GM12878 (cell line): ENCODE measurements at regions not wholly inside any gene's neighbourhood (a gene's known extent, or its start where the extent isn't known, plus 50 kb on each side); places are given as distances from the start of the nearest gene placed in this dataset.

Source experiments
- ATAC-seq: fragments of 200-7000 bp; cut with Tn5 transposase; 3 replicates; pipeline ENCODE4 v1.9.1; 2020; ENCODE audit warnings: mild to moderate bottlenecking, moderate library complexity
- BruUV-seq: library from RNA; stranded (reverse); fragments of 400-500 nt; replicated peaks from 2 replicates; lab custom pipeline; 2021; lab: Mats Ljungman, UMichigan
- CTCF ChIA-PET: fragments of 300-600 bp; sonication (Branson Sonifier 250); formaldehyde crosslinking; extraction: SDS; loops from one replicate; lab custom pipeline; 2021; ENCODE audit warnings: inconsistent platforms; lab: Yijun Ruan, JAX
- POLR2A ChIA-PET: fragments of 350-600 bp; formaldehyde crosslinking; extraction: SDS; loops from one replicate; lab custom pipeline; 2021; ENCODE audit warnings: inconsistent platforms; lab: Charles Lee
- RAD21 ChIA-PET: fragments of 300-600 bp; sonication (Branson Sonifier 250); formaldehyde crosslinking; loops from one replicate; lab custom pipeline; 2023; ENCODE audit warnings: antibody characterized with exemption; ENCODE audit not compliant: unreplicated experiment; lab: Charles Lee
- SMC1A ChIA-PET: fragments of 300-600 bp; sonication (Branson Sonifier 250); formaldehyde crosslinking; loops from one replicate; lab custom pipeline; 2023; ENCODE audit not compliant: unreplicated experiment, uncharacterized antibody; lab: Charles Lee
- DNase-seq: peaks from one replicate; pipeline ENCODE4 v3.0.0-alpha.2; 2011; ENCODE audit warnings: low read depth, low spot score
- FAIRE-seq: peaks from 3 replicates; lab custom pipeline; 2011; peaks lifted over from hg19 to GRCh38; lab: Jason Lieb, UNC
- H2AFZ ChIP-seq: 2 replicates; pipeline ENCODE4 v1.6.0; 2011; ENCODE audit warnings: low read depth, low read length, control low read depth; ENCODE audit not compliant: control insufficient read depth
- H3K27ac ChIP-seq: 2 replicates; pipeline ENCODE4 v1.5.1; 2011; ENCODE audit warnings: control low read depth; ENCODE audit not compliant: control insufficient read depth, insufficient read depth
- H3K27me3 ChIP-seq, 2 experiments: replicated peaks in 1 of 2; 2 replicates each; pipeline versions ENCODE4 v1.6.0 to v1.6.1; 2011; ENCODE audit warnings: low read length in 1 of 2; ENCODE audit not compliant: control insufficient read depth in 2 of 2, insufficient read depth in 2 of 2
- H3K36me3 ChIP-seq, 2 experiments: 2 replicates each; pipeline ENCODE4 v1.5.1; 2011; ENCODE audit warnings: low read length in 1 of 2; ENCODE audit not compliant: control insufficient read depth in 2 of 2, insufficient read depth in 2 of 2
- H3K4me1 ChIP-seq: 2 replicates; pipeline ENCODE4 v1.6.1; 2011; ENCODE audit warnings: mild to moderate bottlenecking, low read length, moderate library complexity, mixed read lengths; ENCODE audit not compliant: control insufficient read depth, insufficient read depth
- H3K4me2 ChIP-seq: 2 replicates; pipeline ENCODE4 v1.6.0; 2011; ENCODE audit warnings: control low read depth; ENCODE audit not compliant: control insufficient read depth, insufficient read depth
- H3K4me3 ChIP-seq: fragments of 200-600 bp; sonication (generic); 2 replicates; pipeline ENCODE4 v1.5.1; 2016
- H3K79me2 ChIP-seq: 2 replicates; pipeline ENCODE4 v1.6.0; 2011; ENCODE audit warnings: low read length; ENCODE audit not compliant: control insufficient read depth, insufficient read depth
- H3K9ac ChIP-seq: 2 replicates; pipeline ENCODE4 v1.8.0; 2011; ENCODE audit warnings: low read length, control low read depth, mixed read lengths; ENCODE audit not compliant: control insufficient read depth, insufficient read depth
- H3K9me3 ChIP-seq: replicated peaks from 3 replicates; pipeline ENCODE4 v1.5.1; 2011; ENCODE audit warnings: mild to moderate bottlenecking, low read length; ENCODE audit not compliant: control insufficient read depth, insufficient read depth
- H4K20me1 ChIP-seq: 2 replicates; pipeline ENCODE4 v1.6.0; 2011; ENCODE audit not compliant: control insufficient read depth, insufficient read depth
- ATF7 ChIP-seq: fragments of 450-650 bp; IDR thresholded peaks from 2 replicates; pipeline ENCODE4 v1.6.1; 2016; ENCODE audit warnings: low read depth, mild to moderate bottlenecking
- BACH1 ChIP-seq: fragments of 450-650 bp; IDR thresholded peaks from 2 replicates; pipeline ENCODE4 v1.6.1; 2017; ENCODE audit warnings: mild to moderate bottlenecking, borderline replicate concordance
- BHLHE40 ChIP-seq, 2 experiments: fragments of 450-650 bp in 1 of 2; IDR thresholded peaks; 2 replicates each; pipeline ENCODE4 v1.6.1; 2011 to 2017; ENCODE audit warnings: low read depth in 2 of 2, borderline replicate concordance in 1 of 2, improper control_type of control experiment in 1 of 2, low read length in 1 of 2, mild to moderate bottlenecking in 1 of 2
- CHD2 ChIP-seq: IDR thresholded peaks from 2 replicates; pipeline ENCODE4 v1.6.1; 2011; ENCODE audit warnings: low read depth, low read length, improper control_type of control experiment, borderline replicate concordance
- EZH2 ChIP-seq: IDR thresholded peaks from 2 replicates; pipeline ENCODE4 v1.6.1; 2012; ENCODE audit warnings: low read depth, mild to moderate bottlenecking, control low read depth, inconsistent platforms, low read length, borderline replicate concordance; ENCODE audit not compliant: control insufficient read depth
- MEF2B ChIP-seq: fragments of 450-650 bp; IDR thresholded peaks from 2 replicates; pipeline ENCODE4 v1.6.1; 2018; ENCODE audit warnings: mild to moderate bottlenecking, moderate library complexity; ENCODE audit not compliant: partially characterized antibody, poor library complexity, severe bottlenecking
- RAD21 ChIP-seq: IDR thresholded peaks from 2 replicates; pipeline ENCODE4 v1.6.1; 2011; ENCODE audit warnings: mild to moderate bottlenecking, low read depth, low read length, moderate library complexity; ENCODE audit not compliant: insufficient read depth
- SMC3 ChIP-seq: IDR thresholded peaks from 2 replicates; pipeline ENCODE4 v1.6.1; 2011; ENCODE audit warnings: low read length, improper control_type of control experiment, borderline replicate concordance
- SPI1 ChIP-seq: IDR thresholded peaks from 2 replicates; pipeline ENCODE4 v1.6.1; 2011; ENCODE audit warnings: low read depth, mild to moderate bottlenecking, low read length, moderate library complexity, borderline replicate concordance; ENCODE audit not compliant: insufficient read depth
- SUZ12 ChIP-seq: fragments of 200-600 bp; sonication (generic); IDR thresholded peaks from one replicate; pipeline ENCODE4 v1.6.1; 2018; ENCODE audit warnings: antibody characterized with exemption, mild to moderate bottlenecking; ENCODE audit not compliant: unreplicated experiment
- YBX1 ChIP-seq: fragments of 450-650 bp; IDR thresholded peaks from 2 replicates; pipeline ENCODE4 v1.6.1; 2016; ENCODE audit warnings: antibody characterized with exemption
- ZNF217 ChIP-seq: fragments of 450-650 bp; IDR thresholded peaks from 2 replicates; pipeline ENCODE4 v1.6.1; 2017; ENCODE audit warnings: antibody characterized with exemption, mild to moderate bottlenecking
- ZNF274 ChIP-seq: IDR thresholded peaks from one replicate; pipeline ENCODE4 v1.8.0; 2011; ENCODE audit not compliant: insufficient read length, insufficient read depth
- WGBS: methylation state at CpG from one replicate; pipeline ENCODE4 v1.1.6; 2016; ENCODE audit warnings: low lambda C conversion rate; ENCODE audit not compliant: insufficient replicate concordance, insufficient coverage; ENCODE audit errors: missing lambda C conversion rate; 5-methylcytosine and 5-hydroxymethylcytosine counted together
- in situ Hi-C: fragments of 300-500 bp; cut with MboI; formaldehyde crosslinking; loops from 9 replicates; pipeline ENCODE4 v1.14.3; 2018; ENCODE audit warnings: mixed read lengths
- intact Hi-C: fragments of 100-400 bp; cut with micrococcal nuclease; formaldehyde crosslinking; loops from one replicate; pipeline ENCODE4 v1.14.2; 2022; ENCODE audit not compliant: unreplicated experiment
- TF ChIP-seq, protein P1 (sequence below): fragments of 450-650 bp; IDR thresholded peaks from 2 replicates; pipeline ENCODE4 v1.6.1; 2017; ENCODE audit warnings: low read depth, mild to moderate bottlenecking, moderate library complexity
- TF ChIP-seq, protein P2 (sequence below), 3 experiments: IDR thresholded peaks in 2 of 3; conservative IDR thresholded peaks in 1 of 3; 2 replicates each; pipeline ENCODE4 v1.5.1; 2011; ENCODE audit warnings: low read depth in 3 of 3, low read length in 3 of 3, mild to moderate bottlenecking in 3 of 3, control low read depth in 2 of 3, moderate library complexity in 2 of 3, inconsistent platforms in 1 of 3, mixed read lengths in 1 of 3; ENCODE audit not compliant: control insufficient read depth in 2 of 3, insufficient read depth in 1 of 3; ENCODE audit errors: extremely low read depth in 1 of 3
- TF ChIP-seq, protein P3 (sequence below): fragments of 450-650 bp; formaldehyde crosslinking; IDR thresholded peaks from 2 replicates; pipeline ENCODE4 v1.4.0; 2020; ENCODE audit warnings: mild to moderate bottlenecking, moderate library complexity

DNA sequence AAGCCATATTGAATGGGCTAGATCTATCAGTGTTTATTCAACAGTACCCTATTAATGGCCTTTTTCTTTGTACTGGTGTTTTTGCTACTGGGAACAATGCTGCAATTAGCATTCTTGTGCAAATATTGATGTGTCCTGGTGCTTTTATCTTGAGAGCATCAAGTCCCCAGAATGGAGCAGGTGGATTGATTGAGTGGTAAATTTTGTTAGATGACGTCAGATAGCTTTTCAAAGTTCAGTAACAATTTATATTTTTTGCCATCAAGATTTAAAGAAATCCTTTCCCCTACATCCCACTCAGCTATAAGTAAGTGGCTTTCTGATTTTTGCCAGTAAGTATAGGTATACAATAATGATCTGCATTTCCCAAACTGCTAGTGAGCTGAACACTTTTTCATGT lies 63.4 kb upstream of the SYPL1 start (continued):
- TF ChIP-seq, protein P1, sequence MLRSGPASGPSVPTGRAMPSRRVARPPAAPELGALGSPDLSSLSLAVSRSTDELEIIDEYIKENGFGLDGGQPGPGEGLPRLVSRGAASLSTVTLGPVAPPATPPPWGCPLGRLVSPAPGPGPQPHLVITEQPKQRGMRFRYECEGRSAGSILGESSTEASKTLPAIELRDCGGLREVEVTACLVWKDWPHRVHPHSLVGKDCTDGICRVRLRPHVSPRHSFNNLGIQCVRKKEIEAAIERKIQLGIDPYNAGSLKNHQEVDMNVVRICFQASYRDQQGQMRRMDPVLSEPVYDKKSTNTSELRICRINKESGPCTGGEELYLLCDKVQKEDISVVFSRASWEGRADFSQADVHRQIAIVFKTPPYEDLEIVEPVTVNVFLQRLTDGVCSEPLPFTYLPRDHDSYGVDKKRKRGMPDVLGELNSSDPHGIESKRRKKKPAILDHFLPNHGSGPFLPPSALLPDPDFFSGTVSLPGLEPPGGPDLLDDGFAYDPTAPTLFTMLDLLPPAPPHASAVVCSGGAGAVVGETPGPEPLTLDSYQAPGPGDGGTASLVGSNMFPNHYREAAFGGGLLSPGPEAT: no peak
- no peak for TF ChIP-seq RAD21
- TF ChIP-seq MEF2B: no peak
- TF ChIP-seq ZNF274: no peak
- TF ChIP-seq BHLHE40 (IDR thresholded peaks at IDR 0.05; ENCODE audit: borderline replicate concordance in 1 of 2, low read depth in 2 of 2, low read length in 1 of 2): no peak
- no peak for TF ChIP-seq SPI1

DNA sequence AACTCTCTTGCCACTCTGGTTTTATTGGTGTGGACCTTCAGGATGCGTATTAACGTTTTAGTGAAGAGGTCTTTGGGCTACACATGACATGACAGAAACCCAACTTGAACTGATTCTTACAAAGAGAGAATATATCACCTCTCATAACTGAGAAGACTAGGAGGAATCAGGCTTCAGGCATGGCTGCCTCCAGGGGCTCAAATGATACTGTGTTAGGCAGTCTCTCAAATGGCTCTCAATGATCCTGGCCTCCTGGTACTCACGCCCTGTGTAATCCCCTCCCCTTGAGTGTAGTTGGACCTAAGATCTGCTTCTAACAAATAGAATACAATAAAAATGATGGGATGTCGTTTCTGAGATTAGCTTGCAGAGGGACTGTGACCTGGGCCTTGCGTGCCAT lies 58.5 kb upstream of the SYPL1 start:
- no peaks in the 10 kb centered on the region for H3K79me2 ChIP-seq
- intact Hi-C loops (loop anchor here (10.0 kb wide), 1 partner anchor 984 kb away; no protein-coding TSS in a partner anchor), in situ Hi-C loops (no loop called here)
- H3K9me3 ChIP-seq: no peaks in the 10 kb centered on the region
- FAIRE-seq: no peak
- RAD21 ChIA-PET: interaction anchor here (0.6 to 2.6 kb wide), 4 partner anchors 9 to 347 kb away, joined by 3 to 19 read pairs (median 4); no protein-coding TSS in a partner anchor
- POLR2A ChIA-PET: interaction anchor here (1.2 kb wide), 1 partner anchor 113 kb away, joined by 4 read pairs; no protein-coding TSS in a partner anchor
- no peak overlapping the region for H2AFZ ChIP-seq
- no peak overlapping the region for H3K4me2 ChIP-seq
- WGBS: 46% methylated on average over 5 of the region's 5 CpGs
- BruUV-seq: no TSS peak
- CTCF ChIA-PET: interaction anchor here (0.9 to 14.5 kb wide), 7 partner anchors 9 to 597 kb away, joined by 3 to 530 read pairs (median 6); no protein-coding TSS in a partner anchor
- H3K36me3 ChIP-seq: no peaks in the 10 kb centered on the region
- H4K20me1 ChIP-seq: no peaks in the 10 kb centered on the region
- ATAC-seq: no peak
- DNase-seq: no peak
- H3K4me1 ChIP-seq: no peaks in the 10 kb centered on the region
- SMC1A ChIA-PET: interaction anchor here (1.0 to 17.7 kb wide), 4 partner anchors 10 to 292 kb away, joined by 3 to 390 read pairs (median 74); no protein-coding TSS in a partner anchor
- H3K9ac ChIP-seq: no peak overlapping the region
- H3K27me3 ChIP-seq: no peaks in the 10 kb centered on the region
- H3K4me3 ChIP-seq: no peak overlapping the region
- no peak overlapping the region for H3K27ac ChIP-seq
- TF ChIP-seq CHD2 (no peak), ZNF217 (no peak), SMC3 (no peak), SUZ12 (no peak), ATF7 (no peak), EZH2 (no peak), YBX1 (no peak), BACH1 (no peak)
- TF ChIP-seq, protein P2, sequence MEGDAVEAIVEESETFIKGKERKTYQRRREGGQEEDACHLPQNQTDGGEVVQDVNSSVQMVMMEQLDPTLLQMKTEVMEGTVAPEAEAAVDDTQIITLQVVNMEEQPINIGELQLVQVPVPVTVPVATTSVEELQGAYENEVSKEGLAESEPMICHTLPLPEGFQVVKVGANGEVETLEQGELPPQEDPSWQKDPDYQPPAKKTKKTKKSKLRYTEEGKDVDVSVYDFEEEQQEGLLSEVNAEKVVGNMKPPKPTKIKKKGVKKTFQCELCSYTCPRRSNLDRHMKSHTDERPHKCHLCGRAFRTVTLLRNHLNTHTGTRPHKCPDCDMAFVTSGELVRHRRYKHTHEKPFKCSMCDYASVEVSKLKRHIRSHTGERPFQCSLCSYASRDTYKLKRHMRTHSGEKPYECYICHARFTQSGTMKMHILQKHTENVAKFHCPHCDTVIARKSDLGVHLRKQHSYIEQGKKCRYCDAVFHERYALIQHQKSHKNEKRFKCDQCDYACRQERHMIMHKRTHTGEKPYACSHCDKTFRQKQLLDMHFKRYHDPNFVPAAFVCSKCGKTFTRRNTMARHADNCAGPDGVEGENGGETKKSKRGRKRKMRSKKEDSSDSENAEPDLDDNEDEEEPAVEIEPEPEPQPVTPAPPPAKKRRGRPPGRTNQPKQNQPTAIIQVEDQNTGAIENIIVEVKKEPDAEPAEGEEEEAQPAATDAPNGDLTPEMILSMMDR (IDR thresholded peaks at IDR 0.05 in 2 of 3, conservative IDR thresholded peaks at IDR 0.05 in 1 of 3; ENCODE audit: control insufficient read depth in 2 of 3, extremely low read depth in 1 of 3, insufficient read depth in 1 of 3, low read depth in 3 of 3, low read length in 3 of 3): no peak
- TF ChIP-seq, protein P3, sequence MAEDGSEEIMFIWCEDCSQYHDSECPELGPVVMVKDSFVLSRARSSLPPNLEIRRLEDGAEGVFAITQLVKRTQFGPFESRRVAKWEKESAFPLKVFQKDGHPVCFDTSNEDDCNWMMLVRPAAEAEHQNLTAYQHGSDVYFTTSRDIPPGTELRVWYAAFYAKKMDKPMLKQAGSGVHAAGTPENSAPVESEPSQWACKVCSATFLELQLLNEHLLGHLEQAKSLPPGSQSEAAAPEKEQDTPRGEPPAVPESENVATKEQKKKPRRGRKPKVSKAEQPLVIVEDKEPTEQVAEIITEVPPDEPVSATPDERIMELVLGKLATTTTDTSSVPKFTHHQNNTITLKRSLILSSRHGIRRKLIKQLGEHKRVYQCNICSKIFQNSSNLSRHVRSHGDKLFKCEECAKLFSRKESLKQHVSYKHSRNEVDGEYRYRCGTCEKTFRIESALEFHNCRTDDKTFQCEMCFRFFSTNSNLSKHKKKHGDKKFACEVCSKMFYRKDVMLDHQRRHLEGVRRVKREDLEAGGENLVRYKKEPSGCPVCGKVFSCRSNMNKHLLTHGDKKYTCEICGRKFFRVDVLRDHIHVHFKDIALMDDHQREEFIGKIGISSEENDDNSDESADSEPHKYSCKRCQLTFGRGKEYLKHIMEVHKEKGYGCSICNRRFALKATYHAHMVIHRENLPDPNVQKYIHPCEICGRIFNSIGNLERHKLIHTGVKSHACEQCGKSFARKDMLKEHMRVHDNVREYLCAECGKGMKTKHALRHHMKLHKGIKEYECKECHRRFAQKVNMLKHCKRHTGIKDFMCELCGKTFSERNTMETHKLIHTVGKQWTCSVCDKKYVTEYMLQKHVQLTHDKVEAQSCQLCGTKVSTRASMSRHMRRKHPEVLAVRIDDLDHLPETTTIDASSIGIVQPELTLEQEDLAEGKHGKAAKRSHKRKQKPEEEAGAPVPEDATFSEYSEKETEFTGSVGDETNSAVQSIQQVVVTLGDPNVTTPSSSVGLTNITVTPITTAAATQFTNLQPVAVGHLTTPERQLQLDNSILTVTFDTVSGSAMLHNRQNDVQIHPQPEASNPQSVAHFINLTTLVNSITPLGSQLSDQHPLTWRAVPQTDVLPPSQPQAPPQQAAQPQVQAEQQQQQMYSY (CRISPR knock-in tag): no peak
